ENCODE measurements at regions not wholly inside any gene's neighbourhood (a gene's known extent, or its start where the extent isn't known, plus 50 kb on each side); places are given as distances from the start of the nearest gene placed in this dataset.

DNA sequence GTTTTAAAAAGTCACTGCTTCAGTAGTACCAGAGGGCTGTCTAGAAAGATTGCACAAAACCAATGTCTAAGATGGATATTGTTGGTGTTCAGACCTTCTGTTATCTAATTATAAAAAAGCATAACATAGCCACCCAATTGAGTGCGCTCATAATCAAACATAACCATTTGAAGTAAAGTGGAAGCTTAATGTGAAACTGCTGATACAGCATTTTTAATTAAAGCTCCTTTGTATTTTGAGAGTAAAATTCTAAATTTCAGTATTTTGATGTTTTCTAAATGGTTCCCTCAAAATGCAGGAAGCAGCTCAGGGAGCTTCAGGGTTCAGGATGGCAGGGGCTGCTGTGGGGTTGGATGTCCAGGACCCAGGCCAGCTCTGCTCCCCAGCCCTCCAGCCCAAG is 291.8 kb upstream of the ZFP64 start:
- H3K36me3 Mint-ChIP-seq (ENCODE audit: insufficient read depth), result no peaks in the 10 kb centered on the region
- H3K4me3 Mint-ChIP-seq (ENCODE audit: low read depth), result no peak overlapping the region
- no peaks in the 10 kb centered on the region for H3K4me1 Mint-ChIP-seq (ENCODE audit: low read depth)
- H3K27ac Mint-ChIP-seq, result no peak overlapping the region
- no peak for DNase-seq (ENCODE audit: low spot score, unreplicated experiment)
- TF ChIP-seq, protein P1, sequence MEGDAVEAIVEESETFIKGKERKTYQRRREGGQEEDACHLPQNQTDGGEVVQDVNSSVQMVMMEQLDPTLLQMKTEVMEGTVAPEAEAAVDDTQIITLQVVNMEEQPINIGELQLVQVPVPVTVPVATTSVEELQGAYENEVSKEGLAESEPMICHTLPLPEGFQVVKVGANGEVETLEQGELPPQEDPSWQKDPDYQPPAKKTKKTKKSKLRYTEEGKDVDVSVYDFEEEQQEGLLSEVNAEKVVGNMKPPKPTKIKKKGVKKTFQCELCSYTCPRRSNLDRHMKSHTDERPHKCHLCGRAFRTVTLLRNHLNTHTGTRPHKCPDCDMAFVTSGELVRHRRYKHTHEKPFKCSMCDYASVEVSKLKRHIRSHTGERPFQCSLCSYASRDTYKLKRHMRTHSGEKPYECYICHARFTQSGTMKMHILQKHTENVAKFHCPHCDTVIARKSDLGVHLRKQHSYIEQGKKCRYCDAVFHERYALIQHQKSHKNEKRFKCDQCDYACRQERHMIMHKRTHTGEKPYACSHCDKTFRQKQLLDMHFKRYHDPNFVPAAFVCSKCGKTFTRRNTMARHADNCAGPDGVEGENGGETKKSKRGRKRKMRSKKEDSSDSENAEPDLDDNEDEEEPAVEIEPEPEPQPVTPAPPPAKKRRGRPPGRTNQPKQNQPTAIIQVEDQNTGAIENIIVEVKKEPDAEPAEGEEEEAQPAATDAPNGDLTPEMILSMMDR (IDR thresholded peaks at IDR 0.05; ENCODE audit: unreplicated experiment), result no peak
- H3K9me3 Mint-ChIP-seq (ENCODE audit: low read depth), result peaks cover 3% of the 10 kb centered on the region
- no peaks in the 10 kb centered on the region for H3K27me3 Mint-ChIP-seq

DNA sequence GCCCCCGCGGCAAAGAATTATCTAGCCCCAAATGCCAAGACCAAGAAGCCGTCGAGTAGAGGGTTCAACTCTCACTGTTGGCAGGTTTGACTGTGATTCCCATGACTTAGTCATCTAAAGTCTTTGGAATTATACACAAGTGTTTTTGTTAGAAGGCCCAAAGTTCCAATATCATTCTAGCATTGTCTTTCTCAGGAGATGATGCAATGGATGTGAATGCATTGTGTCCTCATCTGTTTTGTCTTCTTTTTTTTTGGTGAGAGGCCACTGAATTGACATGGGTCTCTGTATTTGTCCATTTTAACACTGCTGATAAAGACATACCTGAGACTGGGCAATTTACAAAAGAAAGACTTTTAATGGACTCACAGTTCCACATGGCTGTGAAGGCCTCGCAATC is 290.5 kb upstream of the ZFP64 start:
- TF ChIP-seq, protein P1 (IDR thresholded peaks at IDR 0.05; ENCODE audit: unreplicated experiment), result no peak
- Mint-ChIP-seq H3K27me3 (no peaks in the 10 kb centered on the region), H3K9me3 (ENCODE audit: low read depth) (peaks cover 3% of the 10 kb centered on the region), H3K36me3 (ENCODE audit: insufficient read depth) (no peaks in the 10 kb centered on the region), H3K4me1 (ENCODE audit: low read depth) (no peaks in the 10 kb centered on the region), H3K27ac (no peak overlapping the region), H3K4me3 (ENCODE audit: low read depth) (no peak overlapping the region)
- no peak for DNase-seq (ENCODE audit: low spot score, unreplicated experiment)

DNA sequence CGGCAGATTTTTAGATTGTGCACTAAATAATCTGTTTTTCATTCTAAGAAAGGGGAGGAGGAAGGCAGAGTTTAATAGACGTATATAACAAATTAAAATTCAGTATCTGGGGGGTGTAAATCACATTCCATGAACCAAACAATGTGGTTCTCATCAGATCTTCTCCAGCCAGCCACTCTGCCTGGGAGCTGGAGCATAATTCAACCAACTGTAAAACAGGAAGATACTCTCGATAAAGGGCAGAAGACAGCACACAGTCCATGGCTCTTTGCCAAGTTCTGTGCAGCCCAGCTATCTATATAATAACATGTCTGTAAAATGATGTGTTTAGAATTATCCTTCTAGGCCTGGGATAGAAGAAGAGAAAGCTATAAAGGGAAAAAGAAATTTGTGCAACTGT is 289.9 kb upstream of the ZFP64 start:
- no peaks in the 10 kb centered on the region for H3K36me3 Mint-ChIP-seq (ENCODE audit: insufficient read depth)
- H3K4me3 Mint-ChIP-seq (ENCODE audit: low read depth), result no peak overlapping the region
- TF ChIP-seq, protein P1 (IDR thresholded peaks at IDR 0.05; ENCODE audit: unreplicated experiment), result no peak
- DNase-seq (ENCODE audit: low spot score, unreplicated experiment), result no peak
- H3K27me3 Mint-ChIP-seq, result no peaks in the 10 kb centered on the region
- no peaks in the 10 kb centered on the region for H3K4me1 Mint-ChIP-seq (ENCODE audit: low read depth)
- H3K27ac Mint-ChIP-seq, result no peak overlapping the region
- H3K9me3 Mint-ChIP-seq (ENCODE audit: low read depth), result peaks cover 3% of the 10 kb centered on the region

DNA sequence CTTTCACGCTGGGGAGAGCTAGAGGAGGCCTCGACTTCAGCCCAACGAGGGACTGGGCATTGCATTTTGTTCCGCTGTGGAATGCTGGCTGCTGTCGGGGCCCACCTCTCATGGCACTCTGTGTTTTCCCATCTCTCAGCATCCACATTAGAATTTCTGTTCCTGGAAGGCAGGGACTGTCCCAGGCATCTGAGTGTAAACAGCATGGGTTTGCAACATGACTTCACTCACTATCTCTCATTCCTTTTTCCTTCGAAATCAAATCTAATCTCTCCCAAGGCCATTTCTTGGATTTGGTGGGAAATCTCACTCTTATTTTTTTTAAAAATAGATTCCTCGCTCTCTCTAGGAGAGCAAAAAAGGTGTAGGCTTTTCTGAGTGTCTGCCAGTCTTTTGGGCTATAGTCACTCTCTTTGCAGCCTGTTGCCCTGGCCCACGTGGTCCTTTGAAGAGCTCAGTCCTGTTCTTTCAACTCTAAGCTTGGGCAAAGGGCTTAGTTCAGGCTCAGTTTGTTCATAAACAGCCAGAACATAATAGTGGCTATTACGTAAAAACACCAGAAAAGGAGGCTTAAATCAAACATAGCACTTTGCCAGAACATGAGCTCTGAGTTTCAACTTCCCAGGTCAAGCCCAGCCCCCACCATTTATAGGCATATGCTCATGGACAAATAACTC is 284.6 kb upstream of the ZFP64 start:
- H3K4me1 Mint-ChIP-seq (ENCODE audit: low read depth), result peaks cover 5% of the 10 kb centered on the region
- H3K27ac Mint-ChIP-seq, result no peak overlapping the region
- TF ChIP-seq, protein P1 (IDR thresholded peaks at IDR 0.05; ENCODE audit: unreplicated experiment), result no peak
- no peak overlapping the region for H3K4me3 Mint-ChIP-seq (ENCODE audit: low read depth)
- H3K27me3 Mint-ChIP-seq, result peaks cover 7% of the 10 kb centered on the region
- H3K9me3 Mint-ChIP-seq (ENCODE audit: low read depth), result peaks cover 3% of the 10 kb centered on the region
- DNase-seq (ENCODE audit: low spot score, unreplicated experiment), result no peak
- no peaks in the 10 kb centered on the region for H3K36me3 Mint-ChIP-seq (ENCODE audit: insufficient read depth)

DNA sequence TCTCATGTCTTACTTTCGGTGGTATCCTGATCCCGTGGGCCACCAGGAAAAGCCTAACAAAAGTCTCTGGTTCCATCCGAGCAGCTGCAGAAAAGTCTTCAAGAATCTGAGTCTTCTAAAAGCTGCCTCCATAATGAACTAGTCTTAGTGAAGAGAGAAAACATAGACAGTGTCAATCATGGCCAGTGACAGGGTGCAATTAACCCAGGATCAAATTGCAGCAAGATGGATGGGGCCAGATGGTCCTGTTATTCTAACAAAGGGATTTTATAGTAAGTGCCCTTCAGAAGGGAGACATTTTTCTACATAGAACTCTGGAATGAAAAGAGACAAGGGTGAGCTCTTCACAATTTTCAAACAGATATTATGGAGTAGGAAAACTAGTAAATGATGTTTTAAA is 281.6 kb upstream of the ZFP64 start:
- H3K27me3 Mint-ChIP-seq, result peaks cover 7% of the 10 kb centered on the region
- no peaks in the 10 kb centered on the region for H3K9me3 Mint-ChIP-seq (ENCODE audit: low read depth)
- no peak overlapping the region for H3K4me3 Mint-ChIP-seq (ENCODE audit: low read depth)
- TF ChIP-seq, protein P1 (IDR thresholded peaks at IDR 0.05; ENCODE audit: unreplicated experiment), result no peak
- no peak for DNase-seq (ENCODE audit: low spot score, unreplicated experiment)
- H3K36me3 Mint-ChIP-seq (ENCODE audit: insufficient read depth), result no peaks in the 10 kb centered on the region
- H3K27ac Mint-ChIP-seq, result no peak overlapping the region
- peaks cover 7% of the 10 kb centered on the region for H3K4me1 Mint-ChIP-seq (ENCODE audit: low read depth)
